GM21825 (cell line): ENCODE measurements at regions not wholly inside any gene's neighbourhood (a gene's known extent, or its start where the extent isn't known, plus 50 kb on each side); places are given as distances from the start of the nearest gene placed in this dataset.

Experiments used
- ATAC-seq: cut with Tn5 transposase; IDR thresholded peaks from one replicate; pipeline ENCODE4 v1.9.1; 2021; ENCODE audit warnings: mild to moderate bottlenecking, moderate library complexity; ENCODE audit not compliant: unreplicated experiment

DNA sequence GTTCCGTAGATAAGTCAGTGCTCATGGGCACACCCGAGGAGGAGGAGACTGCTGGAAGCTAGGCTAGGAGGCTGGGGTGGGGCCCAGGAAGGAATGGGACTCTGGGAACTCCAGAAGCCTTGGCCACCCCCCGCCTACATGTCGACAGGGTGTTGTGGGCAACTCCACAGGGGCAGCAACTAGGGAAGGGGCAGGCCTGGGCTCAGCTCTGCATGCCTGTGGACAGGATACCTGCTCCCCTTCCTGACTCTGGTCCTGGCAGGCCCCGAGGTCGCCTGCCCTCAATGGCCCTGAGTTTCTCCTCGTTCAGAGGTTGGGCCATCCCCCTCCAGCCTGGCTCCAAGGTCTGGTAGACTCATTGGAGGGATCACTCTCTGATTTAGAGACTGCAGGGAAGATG lies 138.9 kb upstream of the LINGO1 start:
- no peak for ATAC-seq

GRCh38 chr15:77769700-77770099 lies 137.0 kb upstream of the LINGO1 start:
- no peak for ATAC-seq

DNA sequence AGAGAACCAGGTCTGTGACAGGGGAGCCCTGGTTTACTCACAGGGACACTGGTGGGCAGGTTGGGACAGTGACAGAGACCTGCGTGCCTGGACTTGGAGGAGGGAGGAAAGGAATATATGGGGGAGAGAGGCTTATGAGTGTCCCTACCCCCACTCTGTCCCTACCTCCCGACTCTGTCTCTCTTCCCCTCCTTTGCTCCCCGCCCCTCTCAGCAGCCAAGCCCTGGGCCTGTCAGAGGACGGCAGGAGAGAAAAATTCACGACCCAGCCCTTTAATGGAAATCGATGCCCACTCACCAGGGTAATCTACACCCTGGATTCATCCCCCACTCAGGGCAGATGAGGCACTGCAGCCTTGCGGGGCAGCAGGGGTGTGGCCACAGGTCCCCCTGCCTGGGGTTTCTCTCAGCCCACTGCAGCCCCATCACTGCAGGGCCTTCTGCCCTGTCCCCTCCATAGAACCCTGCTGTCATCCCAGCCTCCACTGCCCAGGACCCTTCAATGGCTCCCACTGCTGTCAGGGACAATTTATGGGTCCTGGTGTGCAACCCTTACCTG lies 135.9 kb upstream of the LINGO1 start:
- no peak for ATAC-seq

DNA sequence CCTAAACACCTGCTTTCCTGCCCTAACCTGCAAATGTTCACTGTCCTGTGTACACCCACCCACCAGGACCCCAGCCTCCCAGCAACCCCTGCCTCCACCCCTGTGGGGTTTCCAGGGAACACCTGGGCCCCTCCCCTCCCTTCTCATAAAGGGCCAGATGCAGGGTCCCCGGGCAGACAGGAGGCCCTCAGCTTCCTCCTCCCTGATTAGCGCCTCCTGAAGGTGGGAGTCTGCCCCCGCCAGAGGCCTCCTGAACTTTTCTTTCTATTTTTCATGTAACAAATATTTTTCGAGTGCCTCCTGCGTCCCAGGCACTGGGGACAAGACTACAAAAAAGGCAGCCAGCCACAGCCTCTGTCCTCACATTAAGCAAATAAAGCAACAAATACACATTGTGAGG lies 135.4 kb upstream of the LINGO1 start:
- ATAC-seq: no peak

- no peak for ATAC-seq
Measured at GRCh38 chr15:77764095-77764494, 131.4 kb upstream of the LINGO1 start.

GRCh38 chr15:77762747-77763355 lies 130.1 kb upstream of the LINGO1 start:
- no peak for ATAC-seq

DNA sequence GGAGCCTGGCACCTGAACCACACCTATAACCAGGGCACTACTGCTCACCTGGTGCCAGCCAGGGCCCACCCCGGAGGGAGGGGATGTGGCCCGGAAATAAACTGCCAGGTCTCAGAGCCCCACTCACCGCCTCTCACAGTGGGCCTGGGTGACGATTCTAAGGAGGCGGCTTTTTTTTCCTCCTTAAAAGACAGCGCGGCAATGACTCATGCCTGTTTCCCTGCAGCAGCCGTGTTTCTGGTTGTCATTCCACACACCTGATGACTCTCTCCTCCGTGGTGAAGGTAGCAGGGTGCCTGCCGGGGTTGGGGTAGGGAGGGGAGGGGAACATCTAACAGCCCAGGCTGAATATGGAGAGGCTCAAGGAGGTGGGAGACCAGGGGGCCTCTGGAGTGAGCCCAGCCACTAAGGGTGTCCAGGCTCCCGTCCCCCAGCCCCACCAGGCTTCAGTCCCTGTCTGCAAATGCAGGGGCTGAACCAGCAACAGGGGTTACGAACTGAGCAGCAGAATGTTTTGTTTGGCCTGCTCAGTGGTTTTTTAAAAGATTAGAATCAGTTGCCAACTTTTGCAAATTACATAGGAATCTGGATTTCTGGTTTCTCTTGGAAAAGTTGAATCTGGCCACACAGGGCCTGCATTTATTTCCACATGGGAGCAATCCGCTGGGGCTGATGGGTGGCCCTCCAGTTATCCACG lies 127.3 kb upstream of the LINGO1 start:
- ATAC-seq: no peak

GRCh38 chr15:77753939-77754338 lies 121.2 kb upstream of the LINGO1 start:
- no peak for ATAC-seq

- no peak for ATAC-seq
Measured at GRCh38 chr15:77753281-77753873, 120.7 kb upstream of the LINGO1 start.

GRCh38 chr15:77749998-77750540 lies 117.4 kb upstream of the LINGO1 start:
- no peak for ATAC-seq

GRCh38 chr15:77749236-77749997 lies 116.7 kb upstream of the LINGO1 start:
- no peak for ATAC-seq

DNA sequence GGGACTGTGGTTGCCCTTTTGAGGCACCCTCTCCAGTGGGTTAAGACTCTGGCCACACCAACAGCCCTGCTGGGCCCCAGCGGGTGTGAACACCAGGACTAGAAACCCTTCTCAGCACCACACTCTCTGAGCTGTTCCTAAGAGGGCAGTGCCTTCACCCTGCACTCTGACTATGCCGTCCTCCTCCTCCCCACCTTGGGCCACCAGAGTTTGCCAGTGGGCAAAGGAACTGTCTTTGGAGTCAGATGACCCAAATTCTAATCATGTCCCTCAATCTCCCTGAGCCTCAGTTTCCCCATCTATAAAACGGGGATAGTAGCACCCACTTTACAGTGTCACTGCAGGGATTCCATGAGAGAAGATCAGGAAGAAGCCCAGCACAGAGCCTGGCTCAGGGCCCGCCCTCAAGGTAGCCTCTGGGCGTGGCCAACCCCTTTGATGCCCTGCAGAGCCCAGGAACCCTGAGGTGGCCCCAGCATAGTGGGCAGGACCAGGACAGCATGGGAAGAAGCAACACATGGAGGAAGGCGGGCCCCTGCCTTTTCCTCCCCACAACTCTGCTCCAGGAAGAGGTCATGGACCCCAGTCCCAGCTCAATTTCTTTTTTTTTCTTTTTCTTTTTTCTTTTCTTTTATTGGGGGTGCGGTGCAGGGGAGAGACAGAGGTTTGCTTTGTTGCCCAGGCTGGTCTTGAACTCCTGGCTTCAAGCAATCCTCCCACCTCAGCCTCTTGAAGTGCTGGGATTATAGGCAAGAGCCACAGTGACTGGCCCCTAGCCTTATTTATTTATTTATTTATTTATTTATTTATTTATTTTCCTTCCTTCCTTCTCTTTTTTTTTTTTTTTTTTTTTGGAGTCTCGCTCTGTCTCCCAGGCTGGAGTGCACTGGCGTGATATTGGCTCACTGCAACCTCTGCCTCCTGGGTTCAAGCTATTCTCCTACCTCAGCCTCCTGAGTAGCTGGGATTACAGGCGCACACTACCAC lies 115.7 kb upstream of the LINGO1 start:
- no peak for ATAC-seq

- no peak for ATAC-seq
Measured at GRCh38 chr15:77747175-77748077, 114.7 kb upstream of the LINGO1 start.

GRCh38 chr15:77746254-77747174 lies 113.8 kb upstream of the LINGO1 start:
- no peak for ATAC-seq

GRCh38 chr15:77744398-77744797 lies 111.7 kb upstream of the LINGO1 start:
- ATAC-seq: no peak

DNA sequence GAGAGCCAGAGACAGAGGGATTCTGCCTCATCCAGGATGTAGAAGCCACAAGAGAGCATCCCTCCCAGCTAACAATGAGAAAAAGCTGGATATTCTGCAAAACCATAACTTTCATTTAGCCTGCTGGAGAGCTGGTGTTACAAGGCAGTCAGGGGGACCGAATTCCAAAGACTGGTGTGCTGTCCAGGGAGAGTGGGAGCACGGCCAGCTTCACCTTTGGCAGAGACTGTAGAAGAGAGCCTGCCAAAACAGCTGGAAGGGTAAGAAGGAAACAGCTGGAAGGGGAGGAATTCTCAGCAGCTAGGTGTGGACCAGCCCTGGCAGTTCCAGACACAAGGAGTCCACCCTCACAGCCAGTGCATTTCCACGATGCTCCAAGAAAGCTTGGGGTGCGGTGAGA lies 109.9 kb upstream of the LINGO1 start:
- ATAC-seq: no peak

- ATAC-seq: no peak
Measured at GRCh38 chr15:77742127-77742526, 109.4 kb upstream of the LINGO1 start.

DNA sequence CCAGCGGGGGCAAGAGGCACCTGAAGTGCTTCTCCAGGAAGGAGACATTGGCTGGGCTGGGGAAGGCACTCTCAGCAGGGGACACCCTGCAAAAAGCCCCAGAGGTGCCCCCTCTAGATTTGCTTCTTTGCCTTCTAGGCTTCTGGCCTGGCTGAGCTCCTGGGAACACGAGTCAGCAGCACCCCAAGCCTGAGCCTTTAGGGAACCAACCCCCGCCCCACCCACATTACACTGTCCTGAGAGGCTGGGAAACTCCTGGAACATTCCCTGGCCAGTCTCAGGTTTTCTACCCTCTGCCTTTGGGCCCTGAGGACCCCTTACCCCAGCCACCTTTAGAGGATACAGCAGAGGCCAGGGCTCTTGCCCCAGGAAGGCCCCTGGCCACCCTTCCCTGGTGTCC lies 108.4 kb upstream of the LINGO1 start:
- ATAC-seq: no peak
